Upper lobe of left lung (tissue), 6 donors: ENCODE measurements at regions not wholly inside any gene's neighbourhood (a gene's known extent, or its start where the extent isn't known, plus 50 kb on each side); places are given as distances from the start of the nearest gene placed in this dataset.

Experiments
- ATAC-seq, 2 donors: fragments of 200-7000 bp; cut with Tn5 transposase; one replicate each; pipeline ENCODE4 v1.9.1; 2022; ENCODE audit warnings: mild to moderate bottlenecking in 2 of 2, moderate library complexity in 2 of 2; ENCODE audit not compliant: low FRiP score in 2 of 2
- DNase-seq, 2 donors: peaks; one replicate each; pipeline ENCODE4 v3.0.0-alpha.2; 2019 to 2020
- H3K27ac ChIP-seq, 4 donors: fragments of 200-600 bp; sonication (generic); one replicate each; pipeline ENCODE4 v1.5.1; 2016 to 2019
- H3K27me3 ChIP-seq, 4 donors: fragments of 200-600 bp; sonication (generic); one replicate each; pipeline ENCODE4 v1.5.1; 2017 to 2019
- H3K36me3 ChIP-seq, 4 donors: fragments of 200-600 bp; sonication (generic); one replicate each; pipeline ENCODE4 v1.5.1; 2016 to 2019
- H3K4me1 ChIP-seq, 4 donors: fragments of 200-600 bp; sonication (generic); one replicate each; pipeline ENCODE4 v1.5.1; 2018 to 2019
- H3K4me3 ChIP-seq, 4 donors: fragments of 200-600 bp; sonication (generic); one replicate each; pipeline ENCODE4 v1.5.1; 2017 to 2019; ENCODE audit warnings: mild to moderate bottlenecking in 2 of 4, moderate library complexity in 1 of 4
- H3K9me3 ChIP-seq, 4 donors: fragments of 200-600 bp; sonication (generic); one replicate each; pipeline ENCODE4 v1.5.1; 2018 to 2019
- EP300 ChIP-seq, 4 donors: sonication (generic); formaldehyde crosslinking; IDR thresholded peaks; one replicate each; pipeline ENCODE4 v1.5.1; 2017; ENCODE audit warnings: antibody characterized with exemption in 4 of 4, control low read depth in 2 of 4
- POLR2A ChIP-seq, 4 donors: fragments of 450-650 bp; IDR thresholded peaks; one replicate each; pipeline ENCODE4 v1.5.1; 2016 to 2017; ENCODE audit warnings: antibody characterized with exemption in 4 of 4, mild to moderate bottlenecking in 2 of 4
- POLR2AphosphoS5 ChIP-seq, 2 donors: sonication (generic); formaldehyde crosslinking; IDR thresholded peaks; one replicate each; pipeline ENCODE4 v1.5.1; 2017; ENCODE audit warnings: antibody characterized with exemption in 2 of 2
- WGBS, 2 donors: methylation state at CpG; one replicate each; pipeline ENCODE4 v1.1.5; 2017 to 2018; 5-methylcytosine and 5-hydroxymethylcytosine counted together
- TF ChIP-seq, protein P1 (sequence below), 6 experiments: fragments of 450-650 bp in 4 of 6; fragments of 200-600 bp in 2 of 6; sonication (generic) in 2 of 6; IDR thresholded peaks; one replicate each; pipeline ENCODE4 v1.5.1; 2016 to 2019; ENCODE audit warnings: antibody characterized with exemption in 6 of 6
- donor health status: DM: no; HTN: no; CAD: no; lungs with moderate emphysema.
- donor health status: DM: no; HTN: yes; CAD: no; lungs with severe emphysema.

DNA sequence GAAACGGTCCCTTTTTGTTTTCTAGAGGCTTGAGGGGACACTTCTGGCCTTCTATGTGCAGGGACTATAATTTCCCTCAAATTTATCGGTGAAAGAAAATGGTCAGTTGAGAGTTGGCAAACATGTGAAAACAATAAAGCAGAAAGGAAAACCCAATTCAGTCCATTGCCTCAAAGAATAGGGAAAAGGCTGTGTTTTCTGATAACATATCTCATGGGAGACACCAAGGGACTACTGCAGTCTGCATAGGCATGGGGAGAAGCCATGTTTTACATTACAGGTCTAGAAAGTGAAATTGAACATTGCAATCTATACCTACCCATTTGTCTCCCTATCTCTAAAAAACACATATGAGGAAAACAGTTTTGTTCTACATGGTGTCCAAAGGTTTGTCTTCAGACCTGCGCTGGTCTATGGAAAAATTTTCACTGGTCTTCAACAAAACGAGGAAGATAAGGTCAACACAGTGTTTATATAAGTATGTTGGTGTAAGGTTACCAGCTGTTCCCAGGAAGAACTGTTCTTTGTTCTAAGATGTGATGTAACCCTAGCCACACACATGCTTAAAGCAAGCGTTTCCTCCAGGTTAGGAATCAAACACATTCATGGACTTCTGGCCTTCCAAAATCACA lies 179.7 kb downstream of the MREG start:
- TF ChIP-seq, protein P1, sequence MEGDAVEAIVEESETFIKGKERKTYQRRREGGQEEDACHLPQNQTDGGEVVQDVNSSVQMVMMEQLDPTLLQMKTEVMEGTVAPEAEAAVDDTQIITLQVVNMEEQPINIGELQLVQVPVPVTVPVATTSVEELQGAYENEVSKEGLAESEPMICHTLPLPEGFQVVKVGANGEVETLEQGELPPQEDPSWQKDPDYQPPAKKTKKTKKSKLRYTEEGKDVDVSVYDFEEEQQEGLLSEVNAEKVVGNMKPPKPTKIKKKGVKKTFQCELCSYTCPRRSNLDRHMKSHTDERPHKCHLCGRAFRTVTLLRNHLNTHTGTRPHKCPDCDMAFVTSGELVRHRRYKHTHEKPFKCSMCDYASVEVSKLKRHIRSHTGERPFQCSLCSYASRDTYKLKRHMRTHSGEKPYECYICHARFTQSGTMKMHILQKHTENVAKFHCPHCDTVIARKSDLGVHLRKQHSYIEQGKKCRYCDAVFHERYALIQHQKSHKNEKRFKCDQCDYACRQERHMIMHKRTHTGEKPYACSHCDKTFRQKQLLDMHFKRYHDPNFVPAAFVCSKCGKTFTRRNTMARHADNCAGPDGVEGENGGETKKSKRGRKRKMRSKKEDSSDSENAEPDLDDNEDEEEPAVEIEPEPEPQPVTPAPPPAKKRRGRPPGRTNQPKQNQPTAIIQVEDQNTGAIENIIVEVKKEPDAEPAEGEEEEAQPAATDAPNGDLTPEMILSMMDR (IDR thresholded peaks at IDR 0.05) = no peak
- TF ChIP-seq POLR2A (IDR thresholded peaks at IDR 0.05) = no peak
- TF ChIP-seq POLR2AphosphoS5 (IDR thresholded peaks at IDR 0.05) = no peak
- TF ChIP-seq EP300 (IDR thresholded peaks at IDR 0.05) = no peak
- no peaks in the 10 kb centered on the region for H3K9me3 ChIP-seq
- H3K27me3 ChIP-seq = no peaks in the 10 kb centered on the region
- peaks cover 12 to 38% (median 20%) of the 10 kb centered on the region in 4 donors for H3K4me1 ChIP-seq
- ATAC-seq (no peak), DNase-seq (no peak)
- H3K36me3 ChIP-seq = no peaks in the 10 kb centered on the region
- H3K27ac ChIP-seq = no peak overlapping the region
- no peak overlapping the region for H3K4me3 ChIP-seq
- WGBS, 2 donors = 51 to 56% methylated on average over 5 of the region's 5 CpGs

DNA sequence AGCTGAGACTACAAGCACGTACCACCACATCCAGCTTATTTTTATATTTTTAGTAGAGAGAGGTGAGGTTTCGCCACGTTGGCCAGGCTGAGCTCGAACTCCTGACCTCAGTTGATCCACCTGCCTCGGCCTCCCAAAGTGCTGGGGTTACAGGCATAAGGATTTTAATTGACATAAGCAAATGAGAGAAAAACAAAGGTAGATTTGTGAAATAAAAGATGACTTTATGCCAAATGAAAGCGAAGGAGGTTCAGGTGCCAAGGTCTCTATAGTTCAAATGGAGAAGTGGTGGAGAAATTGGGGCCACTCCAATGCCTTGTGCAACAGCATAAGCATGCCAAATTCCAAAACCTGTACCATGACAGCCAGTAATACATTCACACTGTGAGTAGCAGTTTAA lies 180.6 kb downstream of the MREG start:
- WGBS, 2 donors = 65 to 68% methylated on average over 6 of the region's 6 CpGs
- ATAC-seq = no peak
- peak overlapping the region in 1 of 4 donors; percentile 21 for H3K27ac ChIP-seq
- DNase-seq = peak in 1 of 2 donors; percentile 71
- no peaks in the 10 kb centered on the region for H3K36me3 ChIP-seq
- peaks cover 12 to 38% (median 20%) of the 10 kb centered on the region in 4 donors for H3K4me1 ChIP-seq
- TF ChIP-seq, protein P1 (IDR thresholded peaks at IDR 0.05) = no peak
- TF ChIP-seq EP300 (IDR thresholded peaks at IDR 0.05) (no peak), POLR2AphosphoS5 (IDR thresholded peaks at IDR 0.05) (no peak), POLR2A (IDR thresholded peaks at IDR 0.05) (no peak)
- H3K4me3 ChIP-seq = no peak overlapping the region
- no peaks in the 10 kb centered on the region for H3K9me3 ChIP-seq
- H3K27me3 ChIP-seq = no peaks in the 10 kb centered on the region

DNA sequence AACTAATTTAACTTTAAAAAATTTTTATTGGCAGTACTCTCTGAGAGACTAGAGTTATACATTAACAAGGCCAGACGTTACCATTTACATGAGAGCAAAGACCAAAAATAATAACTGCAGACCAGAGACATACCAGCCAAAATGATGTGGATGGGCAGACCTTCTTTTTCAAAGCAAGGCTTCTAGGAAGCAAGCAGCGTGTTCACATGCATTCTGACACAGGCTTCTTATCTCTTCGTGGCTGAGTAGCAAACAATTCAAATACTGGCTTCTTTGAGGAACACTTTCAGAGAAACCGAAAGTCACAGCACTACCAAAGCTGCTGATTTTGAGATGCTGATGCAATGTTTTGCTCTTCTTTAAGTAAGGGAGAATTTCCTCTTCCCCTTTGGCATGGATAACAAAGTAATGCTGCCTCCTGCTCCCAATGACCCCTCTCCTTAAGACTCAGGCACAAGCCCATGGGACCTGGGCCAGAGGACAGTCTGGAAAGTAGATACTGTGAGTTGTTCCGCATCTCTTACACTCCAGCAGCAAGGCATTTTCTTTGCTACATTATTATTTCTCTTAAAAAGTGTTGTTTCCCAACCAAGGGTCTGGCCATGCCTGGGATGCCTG lies 181.9 kb downstream of the MREG start:
- Histone ChIP-seq H3K9me3 (no peaks in the 10 kb centered on the region), H3K27ac (peak overlapping the region; percentile 4 to 68 (median 63)), H3K4me3 (no peak overlapping the region), H3K27me3 (no peaks in the 10 kb centered on the region), H3K36me3 (no peaks in the 10 kb centered on the region), H3K4me1 (peaks cover 14 to 39% (median 22%) of the 10 kb centered on the region in 4 donors)
- TF ChIP-seq POLR2A (IDR thresholded peaks at IDR 0.05) (no peak), EP300 (IDR thresholded peaks at IDR 0.05) (peak in 1 of 4 donors; percentile 31), POLR2AphosphoS5 (IDR thresholded peaks at IDR 0.05) (peak; percentile 15 to 32)
- TF ChIP-seq, protein P1 (IDR thresholded peaks at IDR 0.05) = no peak
- peak in 1 of 2 donors; percentile 48 for DNase-seq
- peak; percentile 54 to 79 for ATAC-seq
- 22 to 24% methylated on average over 5 of the region's 5 CpGs for WGBS, 2 donors

DNA sequence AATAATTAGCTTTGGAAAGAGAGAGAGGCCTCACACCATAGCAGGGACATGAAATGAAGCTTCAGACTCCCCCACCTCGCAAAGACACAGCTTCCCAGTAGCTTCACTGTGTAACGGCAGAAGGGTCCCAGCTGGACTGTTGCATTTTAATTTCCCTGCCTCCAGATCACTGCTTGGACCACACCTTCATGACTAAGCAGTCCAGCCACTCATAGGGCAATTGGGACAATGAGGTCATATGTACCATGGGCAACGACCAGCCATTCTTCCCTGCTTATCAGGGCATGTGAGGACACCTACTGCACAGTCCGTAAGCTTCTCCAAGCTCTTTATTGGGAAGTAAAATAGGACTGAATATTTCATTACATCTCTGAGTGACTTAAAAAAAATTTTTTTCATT lies 183.0 kb downstream of the MREG start:
- ATAC-seq = peak; percentile 54 to 93
- peak overlapping the region in 2 of 4 donors; percentile 62 to 68 for H3K27ac ChIP-seq
- no peak overlapping the region for H3K4me3 ChIP-seq
- H3K4me1 ChIP-seq = peaks cover 14 to 41% (median 23%) of the 10 kb centered on the region in 4 donors
- 54 to 63% methylated on average over 4 of the region's 4 CpGs for WGBS, 2 donors
- H3K27me3 ChIP-seq = no peaks in the 10 kb centered on the region
- DNase-seq = peak in 1 of 2 donors; percentile 74
- no peaks in the 10 kb centered on the region for H3K9me3 ChIP-seq
- H3K36me3 ChIP-seq = no peaks in the 10 kb centered on the region
- TF ChIP-seq POLR2AphosphoS5 (IDR thresholded peaks at IDR 0.05) (peak; percentile 44 to 69), EP300 (IDR thresholded peaks at IDR 0.05) (peak in 1 of 4 donors; percentile 40), POLR2A (IDR thresholded peaks at IDR 0.05) (no peak)
- TF ChIP-seq, protein P1 (IDR thresholded peaks at IDR 0.05) = peak in 1 of 6 experiments; percentile 14
